ENCODE measurements at regions not wholly inside any gene's neighbourhood (a gene's known extent, or its start where the extent isn't known, plus 50 kb on each side); places are given as distances from the start of the nearest gene placed in this dataset.

GRCh38 chr18:33802955-33803354 lies 224.9 kb downstream of the ASXL3 start:
- no peak for TF ChIP-seq POLR2AphosphoS5 (IDR thresholded peaks at IDR 0.05)
- no peak for TF ChIP-seq POLR2A (IDR thresholded peaks at IDR 0.05)
- TF ChIP-seq EP300 (IDR thresholded peaks at IDR 0.05), result no peak
- TF ChIP-seq CTCF (IDR thresholded peaks at IDR 0.05), result no peak
- Histone ChIP-seq H3K36me3 (no peaks in the 10 kb centered on the region), H3K4me3 (no peak overlapping the region), H3K9me3 (no peaks in the 10 kb centered on the region), H3K27me3 (peaks cover 5% of the 10 kb centered on the region), H3K27ac (no peak overlapping the region), H3K4me1 (no peaks in the 10 kb centered on the region)
- WGBS, 2 donors (ENCODE audit: low coverage in 1 of 2), result 80 to 90% methylated on average over 1 to 2 of the region's 2 CpGs
- no peak for ATAC-seq

Small RNA genes in the stretch of these regions (small RNA-seq; reads per million reads assigned to genes)
- gene RF00019, result 0 reads per million in 4 donors

All from gastroesophageal sphincter (tissue), 4 donors.